PC-9 (cell line): ENCODE measurements at regions not wholly inside any gene's neighbourhood (a gene's known extent, or its start where the extent isn't known, plus 50 kb on each side); places are given as distances from the start of the nearest gene placed in this dataset.

Experiments
- EZH2 ChIP-seq: fragments of 200-600 bp; sonication (generic); IDR thresholded peaks from 2 replicates; pipeline ENCODE4 v1.8.0; 2017; ENCODE audit warnings: antibody characterized with exemption, low read depth
- TF ChIP-seq, protein P1 (sequence below): fragments of 200-600 bp; sonication (generic); conservative IDR thresholded peaks from 2 replicates; pipeline ENCODE4 v1.6.1; 2017; ENCODE audit warnings: mixed run types, antibody characterized with exemption, mild to moderate bottlenecking, moderate library complexity

- no peak for TF ChIP-seq EZH2
- TF ChIP-seq, protein P1, sequence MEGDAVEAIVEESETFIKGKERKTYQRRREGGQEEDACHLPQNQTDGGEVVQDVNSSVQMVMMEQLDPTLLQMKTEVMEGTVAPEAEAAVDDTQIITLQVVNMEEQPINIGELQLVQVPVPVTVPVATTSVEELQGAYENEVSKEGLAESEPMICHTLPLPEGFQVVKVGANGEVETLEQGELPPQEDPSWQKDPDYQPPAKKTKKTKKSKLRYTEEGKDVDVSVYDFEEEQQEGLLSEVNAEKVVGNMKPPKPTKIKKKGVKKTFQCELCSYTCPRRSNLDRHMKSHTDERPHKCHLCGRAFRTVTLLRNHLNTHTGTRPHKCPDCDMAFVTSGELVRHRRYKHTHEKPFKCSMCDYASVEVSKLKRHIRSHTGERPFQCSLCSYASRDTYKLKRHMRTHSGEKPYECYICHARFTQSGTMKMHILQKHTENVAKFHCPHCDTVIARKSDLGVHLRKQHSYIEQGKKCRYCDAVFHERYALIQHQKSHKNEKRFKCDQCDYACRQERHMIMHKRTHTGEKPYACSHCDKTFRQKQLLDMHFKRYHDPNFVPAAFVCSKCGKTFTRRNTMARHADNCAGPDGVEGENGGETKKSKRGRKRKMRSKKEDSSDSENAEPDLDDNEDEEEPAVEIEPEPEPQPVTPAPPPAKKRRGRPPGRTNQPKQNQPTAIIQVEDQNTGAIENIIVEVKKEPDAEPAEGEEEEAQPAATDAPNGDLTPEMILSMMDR, result no peak
These were observed 148.5 kb upstream of the DLX2 start for GRCh38 chr2:172251231-172251630.
